ENCODE measurements at regions not wholly inside any gene's neighbourhood (a gene's known extent, or its start where the extent isn't known, plus 50 kb on each side); places are given as distances from the start of the nearest gene placed in this dataset.

DNA sequence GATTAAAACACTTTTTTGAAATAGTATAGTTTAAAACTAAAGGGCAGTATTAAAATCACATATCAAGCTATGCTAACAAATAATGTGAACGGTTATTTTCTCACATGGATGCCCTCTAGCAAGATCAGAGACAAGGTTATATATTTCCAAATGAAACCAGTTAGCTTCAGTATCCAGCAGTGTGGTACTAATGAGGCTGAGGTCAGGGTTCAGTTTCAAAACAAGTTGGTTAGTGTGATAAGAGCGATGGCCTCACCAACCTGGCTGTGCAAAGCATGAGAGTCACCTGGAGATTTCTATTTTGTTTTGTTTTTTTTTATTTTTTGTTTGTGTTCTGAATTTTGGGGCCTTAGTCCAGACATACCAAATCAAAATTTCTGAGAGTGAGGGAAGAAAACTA lies 352.2 kb upstream of the KITLG start:
- no peak for TF ChIP-seq POLR2A (IDR thresholded peaks at IDR 0.05)
- TF ChIP-seq, protein P1, sequence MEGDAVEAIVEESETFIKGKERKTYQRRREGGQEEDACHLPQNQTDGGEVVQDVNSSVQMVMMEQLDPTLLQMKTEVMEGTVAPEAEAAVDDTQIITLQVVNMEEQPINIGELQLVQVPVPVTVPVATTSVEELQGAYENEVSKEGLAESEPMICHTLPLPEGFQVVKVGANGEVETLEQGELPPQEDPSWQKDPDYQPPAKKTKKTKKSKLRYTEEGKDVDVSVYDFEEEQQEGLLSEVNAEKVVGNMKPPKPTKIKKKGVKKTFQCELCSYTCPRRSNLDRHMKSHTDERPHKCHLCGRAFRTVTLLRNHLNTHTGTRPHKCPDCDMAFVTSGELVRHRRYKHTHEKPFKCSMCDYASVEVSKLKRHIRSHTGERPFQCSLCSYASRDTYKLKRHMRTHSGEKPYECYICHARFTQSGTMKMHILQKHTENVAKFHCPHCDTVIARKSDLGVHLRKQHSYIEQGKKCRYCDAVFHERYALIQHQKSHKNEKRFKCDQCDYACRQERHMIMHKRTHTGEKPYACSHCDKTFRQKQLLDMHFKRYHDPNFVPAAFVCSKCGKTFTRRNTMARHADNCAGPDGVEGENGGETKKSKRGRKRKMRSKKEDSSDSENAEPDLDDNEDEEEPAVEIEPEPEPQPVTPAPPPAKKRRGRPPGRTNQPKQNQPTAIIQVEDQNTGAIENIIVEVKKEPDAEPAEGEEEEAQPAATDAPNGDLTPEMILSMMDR (IDR thresholded peaks at IDR 0.05), result no peak

Measured in heart left ventricle (tissue), 13 donors.